ENCODE measurements at regions not wholly inside any gene's neighbourhood (a gene's known extent, or its start where the extent isn't known, plus 50 kb on each side); places are given as distances from the start of the nearest gene placed in this dataset.

- Histone ChIP-seq H3K4me1 (no peaks in the 10 kb centered on the region), H3K36me3 (no peaks in the 10 kb centered on the region), H3K27me3 (peaks cover 0 to 19% (median 0%) of the 10 kb centered on the region in 7 donors), H3K9me3 (peaks cover 0 to 18% (median 4%) of the 10 kb centered on the region in 11 donors), H3K4me3 (no peak overlapping the region), H3K27ac (no peak overlapping the region)
- DNase-seq, result no peak
- no peak for ATAC-seq
- no peak for TF ChIP-seq CTCF (IDR thresholded peaks at IDR 0.05)
- intact Hi-C loops (cut with DNase I), result no loop called here
These were observed 420.4 kb downstream of the CDH26 start for GRCh38 chr20:60378620-60379019.

- H3K27ac ChIP-seq, result no peak overlapping the region
- H3K36me3 ChIP-seq, result no peaks in the 10 kb centered on the region
- peaks cover 0 to 8% (median 0%) of the 10 kb centered on the region in 7 donors for H3K27me3 ChIP-seq
- intact Hi-C loops (cut with DNase I), result no loop called here
- peaks cover 0 to 26% (median 4%) of the 10 kb centered on the region in 11 donors for H3K9me3 ChIP-seq
- DNase-seq (no peak), ATAC-seq (no peak)
- no peaks in the 10 kb centered on the region for H3K4me1 ChIP-seq
- WGBS, 2 donors, result 61 to 78% methylated on average over 3 of the region's 3 CpGs
- no peak for TF ChIP-seq CTCF (IDR thresholded peaks at IDR 0.05)
- no peak overlapping the region for H3K4me3 ChIP-seq
These were observed 423.6 kb downstream of the CDH26 start for GRCh38 chr20:60381643-60382400.

- ATAC-seq (no peak), DNase-seq (no peak)
- peaks cover 0 to 12% (median 0%) of the 10 kb centered on the region in 11 donors for H3K9me3 ChIP-seq
- TF ChIP-seq CTCF (IDR thresholded peaks at IDR 0.05), result no peak
- H3K4me3 ChIP-seq, result no peak overlapping the region
- H3K4me1 ChIP-seq, result no peaks in the 10 kb centered on the region
- H3K27me3 ChIP-seq, result peaks cover 0 to 10% (median 0%) of the 10 kb centered on the region in 7 donors
- H3K36me3 ChIP-seq, result no peaks in the 10 kb centered on the region
- H3K27ac ChIP-seq, result no peak overlapping the region
- intact Hi-C loops (cut with DNase I), result no loop called here
These were observed 431.2 kb downstream of the CDH26 start for GRCh38 chr20:60389441-60389840.

GRCh38 chr20:60389882-60390281 is 431.7 kb downstream of the CDH26 start:
- Histone ChIP-seq H3K36me3 (no peaks in the 10 kb centered on the region), H3K27me3 (peaks cover 0 to 10% (median 0%) of the 10 kb centered on the region in 7 donors), H3K4me1 (no peaks in the 10 kb centered on the region), H3K9me3 (peaks cover 0 to 12% (median 0%) of the 10 kb centered on the region in 11 donors), H3K27ac (no peak overlapping the region), H3K4me3 (no peak overlapping the region)
- no peak for TF ChIP-seq CTCF (IDR thresholded peaks at IDR 0.05)
- no peak for DNase-seq
- WGBS, 2 donors, result 74 to 79% methylated on average over 7 of the region's 7 CpGs
- no peak for ATAC-seq
- intact Hi-C loops (cut with DNase I), result loop anchor here in 1 of 10 donors (10.0 kb wide), 1 partner anchor 65 kb away; no protein-coding TSS in a partner anchor

Data from heart right ventricle (tissue), 16 donors.